HG03432 (cell line): ENCODE measurements at regions not wholly inside any gene's neighbourhood (a gene's known extent, or its start where the extent isn't known, plus 50 kb on each side); places are given as distances from the start of the nearest gene placed in this dataset.

Source experiments
- ATAC-seq: cut with Tn5 transposase; IDR thresholded peaks from one replicate; pipeline ENCODE4 v1.9.1; 2021; ENCODE audit warnings: mild to moderate bottlenecking, moderate library complexity; ENCODE audit not compliant: unreplicated experiment

GRCh38 chr15:77739591-77740378, 107.1 kb upstream of the LINGO1 start:
- no peak for ATAC-seq

DNA sequence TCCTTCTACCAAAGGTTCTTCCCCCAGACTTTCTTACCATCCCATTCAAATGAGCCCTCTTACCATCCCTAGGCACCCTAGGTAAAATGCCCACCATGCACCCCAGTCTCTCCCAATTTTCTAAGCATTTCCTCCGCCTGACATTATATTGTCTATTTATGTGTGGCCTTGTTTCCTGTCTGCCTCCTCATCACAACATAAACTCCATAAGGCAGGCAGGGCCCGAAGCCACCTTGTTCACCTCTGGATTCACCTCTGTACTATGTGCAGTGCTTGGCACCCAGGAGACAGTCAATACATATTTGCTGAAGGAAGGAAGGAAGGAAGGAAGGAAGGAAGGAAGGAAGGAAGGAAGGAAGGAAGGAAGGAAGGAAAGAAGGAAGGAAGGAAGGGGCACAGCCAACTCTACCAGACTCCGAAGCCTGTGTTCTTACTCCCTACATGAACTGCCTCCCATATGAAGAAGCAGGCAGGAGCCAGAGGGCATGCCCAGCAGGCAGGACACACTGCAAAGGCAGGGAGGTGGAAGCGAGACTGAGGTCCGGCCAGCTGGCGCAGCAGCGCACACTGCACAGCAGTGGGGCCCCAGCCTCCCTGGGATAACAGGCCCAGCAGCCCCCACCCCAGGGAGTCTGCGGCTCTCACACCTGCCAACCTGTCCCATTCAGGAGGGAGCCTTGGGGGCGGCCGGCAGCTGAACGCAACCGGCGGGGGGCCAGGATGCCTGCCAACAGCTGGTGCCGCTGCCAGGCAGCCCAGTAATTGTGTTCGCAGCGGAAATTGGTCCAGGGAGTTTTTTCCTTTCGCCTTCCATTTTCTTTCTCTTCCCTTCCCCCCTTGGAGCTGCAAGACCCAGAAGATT, 106.0 kb upstream of the LINGO1 start:
- no peak for ATAC-seq

GRCh38 chr15:77738038-77738370, 105.3 kb upstream of the LINGO1 start:
- ATAC-seq = no peak

- no peak for ATAC-seq
Observed at GRCh38 chr15:77737238-77738037, 104.7 kb upstream of the LINGO1 start.

GRCh38 chr15:77734306-77734705, 101.6 kb upstream of the LINGO1 start:
- ATAC-seq = no peak

GRCh38 chr15:77733579-77734300, 101.0 kb upstream of the LINGO1 start:
- ATAC-seq = no peak

DNA sequence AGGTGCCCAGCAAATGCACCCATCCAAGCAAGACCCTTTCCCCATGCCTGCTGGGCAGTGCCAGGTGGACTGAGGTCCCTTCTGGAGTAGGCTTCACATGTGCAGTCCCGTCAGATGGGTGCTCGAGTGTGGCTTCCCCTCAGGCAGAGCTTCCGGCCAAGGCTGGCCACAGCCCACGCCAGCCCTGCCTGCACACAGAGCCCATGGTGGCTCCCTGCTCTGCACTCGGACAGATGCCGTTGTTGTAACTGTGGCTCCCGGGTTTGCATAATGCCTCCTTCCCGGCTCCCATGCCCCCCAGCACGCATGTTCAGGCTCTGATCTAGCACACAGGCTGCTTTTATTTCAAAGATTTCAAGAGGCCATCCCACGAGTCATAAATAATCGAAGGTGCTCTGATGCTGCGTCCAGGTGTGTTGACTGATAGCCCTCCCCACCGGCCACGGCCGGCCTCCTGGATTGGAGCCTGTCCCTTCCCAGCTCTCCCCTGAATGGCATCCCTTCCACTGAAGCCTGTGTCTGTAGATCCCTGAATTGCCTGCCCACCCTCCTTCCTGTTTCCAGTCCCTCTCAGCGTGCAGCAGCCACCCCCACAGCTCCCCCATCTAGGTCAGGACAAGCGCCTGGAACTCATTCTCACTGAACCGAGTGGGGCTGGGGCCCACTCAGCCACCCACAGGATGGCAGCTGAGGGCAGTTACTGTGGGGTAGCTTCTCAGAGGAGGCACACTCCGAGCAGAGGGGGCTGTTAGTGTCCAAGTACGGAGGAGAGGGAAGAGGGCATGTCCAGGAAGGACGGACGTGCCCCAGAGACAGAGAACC, 100.0 kb upstream of the LINGO1 start:
- no peak for ATAC-seq

DNA sequence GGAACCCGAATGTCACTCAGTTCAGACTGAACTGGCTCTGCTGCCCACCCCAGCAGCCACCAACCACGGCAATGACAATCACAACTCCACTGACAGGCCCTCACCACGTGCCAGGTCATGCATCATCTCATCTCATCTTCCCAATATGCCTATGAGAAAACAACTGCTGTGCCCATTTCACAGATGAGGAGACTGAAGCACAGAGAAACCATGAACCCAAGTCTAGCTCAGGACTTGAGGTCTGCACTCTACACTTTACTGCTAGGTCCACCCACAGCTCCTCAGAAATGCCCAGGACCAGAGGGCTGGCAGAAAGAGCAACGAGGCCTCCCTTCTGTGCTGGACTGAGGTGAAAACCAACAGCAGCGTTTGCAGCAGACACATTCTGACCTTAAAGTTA, 99.2 kb upstream of the LINGO1 start:
- no peak for ATAC-seq

- ATAC-seq = no peak
Observed at GRCh38 chr15:77731067-77731466, 98.4 kb upstream of the LINGO1 start.

DNA sequence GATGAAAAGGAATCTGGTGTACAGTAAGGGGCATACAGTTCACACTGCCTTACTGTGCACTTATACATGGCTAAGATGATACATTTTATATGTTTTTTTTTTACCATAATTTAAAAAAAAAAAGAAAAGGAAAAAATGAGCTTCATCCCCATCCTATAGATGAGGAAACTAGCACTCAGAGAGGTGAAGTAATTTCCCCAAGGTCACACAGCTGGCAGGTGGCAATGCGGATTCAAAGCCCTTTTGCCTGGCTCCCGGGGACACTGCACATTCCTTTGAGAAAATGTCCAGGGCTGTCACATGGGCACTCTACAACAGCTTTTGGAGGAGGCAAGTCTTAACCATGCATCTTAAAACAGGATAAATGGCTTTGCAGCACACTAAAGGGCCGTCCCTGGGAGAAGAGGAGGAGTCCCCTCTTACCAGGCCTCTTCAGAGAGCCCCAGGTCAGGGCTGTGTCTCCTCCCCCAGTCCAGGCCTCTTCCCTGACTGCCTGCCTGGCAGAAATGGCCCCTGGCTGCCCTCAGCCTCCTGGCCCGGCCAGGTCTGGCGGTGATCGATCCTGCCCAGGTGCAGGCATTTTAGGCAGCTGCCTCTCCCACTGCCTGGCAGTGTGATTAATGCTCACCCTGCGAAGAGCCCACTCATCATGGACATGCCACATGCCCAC, 95.1 kb upstream of the LINGO1 start:
- ATAC-seq = no peak

- no peak for ATAC-seq
Observed at GRCh38 chr15:77724715-77725114, 92.0 kb upstream of the LINGO1 start.

- no peak for ATAC-seq
Observed at GRCh38 chr15:77723756-77724155, 91.0 kb upstream of the LINGO1 start.

DNA sequence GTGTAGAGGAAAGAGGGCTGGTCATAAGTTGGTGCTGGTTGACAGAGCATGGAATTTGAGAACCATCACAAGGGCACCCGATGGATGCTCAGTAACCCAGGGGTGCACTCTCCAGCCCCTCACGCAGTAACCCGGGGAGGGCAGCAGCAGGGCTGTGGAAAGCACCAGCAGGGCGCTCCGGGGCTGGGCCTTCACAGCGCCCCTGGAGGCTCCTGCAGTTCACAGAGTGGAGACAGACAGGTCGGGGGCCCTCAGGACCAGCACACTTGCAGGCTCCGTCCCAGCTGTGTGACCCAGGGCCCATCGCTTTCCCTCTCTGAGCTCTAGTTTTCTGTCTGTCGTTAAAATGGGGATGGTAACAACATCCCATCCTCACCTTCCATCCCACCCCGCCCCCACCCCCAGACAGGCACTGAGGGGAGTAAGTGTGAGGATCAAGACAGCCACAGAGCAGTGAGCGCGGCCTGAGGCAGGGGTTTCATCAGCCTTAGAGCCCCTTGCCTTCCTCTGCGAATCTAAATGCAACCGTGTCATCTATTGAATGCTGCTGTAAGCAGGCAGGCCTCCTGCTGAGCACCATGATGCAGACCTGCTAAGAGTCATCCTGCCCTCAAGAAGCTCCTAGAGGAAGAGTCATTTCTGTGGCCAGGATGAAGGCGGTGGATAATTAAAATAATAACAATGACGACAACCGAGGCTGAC, 90.2 kb upstream of the LINGO1 start:
- no peak for ATAC-seq

GRCh38 chr15:77721963-77722362, 89.3 kb upstream of the LINGO1 start:
- no peak for ATAC-seq

- ATAC-seq = no peak
Observed at GRCh38 chr15:77720655-77721054, 87.9 kb upstream of the LINGO1 start.

GRCh38 chr15:77720173-77720572, 87.5 kb upstream of the LINGO1 start:
- ATAC-seq = no peak

DNA sequence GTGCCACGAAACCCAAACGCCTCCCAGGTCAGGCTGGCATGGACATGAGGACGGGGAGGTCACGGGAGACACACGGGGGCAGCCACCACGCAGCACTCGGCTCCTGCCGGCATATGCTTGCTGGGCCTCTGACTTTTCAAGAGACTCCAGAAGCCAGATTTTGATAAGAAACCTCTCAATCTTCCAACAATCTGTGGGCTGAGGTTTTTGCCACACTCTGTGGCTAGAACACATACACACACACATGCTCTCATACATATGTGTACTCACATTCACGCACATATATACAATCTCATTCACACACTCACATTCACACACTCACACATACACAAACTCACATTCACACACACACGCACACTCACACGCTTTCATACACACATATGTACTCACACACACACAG, 86.7 kb upstream of the LINGO1 start:
- ATAC-seq = no peak

DNA sequence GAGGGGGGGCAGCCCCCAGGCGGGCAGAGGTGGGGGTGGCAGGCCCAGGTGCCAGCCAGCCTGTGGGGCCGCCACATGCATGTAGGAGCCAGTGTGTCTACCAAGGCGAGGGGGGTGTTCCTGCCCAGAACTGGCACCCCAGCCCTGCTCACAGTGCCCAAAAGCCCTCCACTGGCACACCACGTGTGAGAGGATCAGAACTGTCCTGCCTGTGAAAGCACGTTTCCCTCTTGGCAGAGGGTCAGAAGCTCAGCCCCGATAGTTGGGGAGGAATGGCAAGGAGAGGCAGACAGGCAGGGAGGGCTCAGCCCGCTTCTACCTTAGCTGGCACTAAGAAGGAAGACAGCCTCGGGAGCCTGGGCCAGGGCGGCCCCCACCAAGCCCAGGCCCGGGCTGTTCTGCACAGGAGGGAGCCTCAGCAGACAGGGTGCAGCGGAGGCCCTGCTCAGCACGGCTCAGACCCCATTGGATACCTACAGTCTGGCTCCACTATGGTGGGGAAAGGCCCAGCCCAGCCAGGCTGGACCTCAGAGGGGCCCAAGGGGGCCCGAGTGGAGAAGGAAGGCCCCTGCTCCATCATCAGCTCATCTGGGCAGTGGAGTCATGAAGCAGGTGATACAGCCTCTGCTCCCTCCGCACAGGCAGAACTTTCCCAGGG, 84.8 kb upstream of the LINGO1 start:
- no peak for ATAC-seq
